ENCODE measurements at regions not wholly inside any gene's neighbourhood (a gene's known extent, or its start where the extent isn't known, plus 50 kb on each side); places are given as distances from the start of the nearest gene placed in this dataset.

DNA sequence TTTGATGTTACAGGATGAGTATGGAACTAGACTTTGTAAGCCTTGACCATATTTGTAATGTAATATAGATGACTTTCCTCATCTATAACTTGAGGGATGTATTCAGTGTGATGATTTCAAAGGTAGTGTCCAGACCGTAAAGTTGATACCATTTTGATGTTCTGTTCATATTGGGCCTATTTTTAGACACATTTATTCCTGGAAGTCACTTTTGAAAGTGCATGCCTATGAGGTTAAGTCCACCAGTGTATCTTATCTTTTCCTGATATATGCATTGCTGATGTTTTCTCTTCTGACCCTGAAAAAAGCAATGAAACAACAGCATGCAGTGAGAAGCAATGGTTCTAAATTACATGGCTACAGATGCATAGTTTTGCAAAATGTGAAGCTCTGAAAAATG, 244.7 kb upstream of the PDGFD start:
- Histone ChIP-seq H3K4me3 (replicated peaks in 1 of 3; ENCODE audit: insufficient read depth in 1 of 3, low read depth in 2 of 3, low read length in 3 of 3) (no peak overlapping the region), H3K27ac (ENCODE audit: extremely low read length, insufficient read depth, low read length) (no peak overlapping the region), H3K79me2 (ENCODE audit: insufficient read depth, low read length) (no peaks in the 10 kb centered on the region), H3K4me2 (ENCODE audit: low read depth, low read length) (no peak overlapping the region), H3K27me3 (ENCODE audit: control insufficient read depth in 1 of 2, insufficient read depth in 2 of 2, low read length in 2 of 2) (no peaks in the 10 kb centered on the region), H3K4me1 (ENCODE audit: insufficient read depth, low read length) (no peaks in the 10 kb centered on the region), H3K36me3 (replicated peaks in 1 of 2; ENCODE audit: control insufficient read depth in 1 of 2, insufficient read depth in 2 of 2, low read length in 2 of 2) (no peaks in the 10 kb centered on the region), H3K9ac (ENCODE audit: insufficient read depth, low read depth, low read length) (no peak overlapping the region), H3K9me3 (ENCODE audit: low read length) (no peaks in the 10 kb centered on the region), H4K20me1 (ENCODE audit: insufficient read depth, low read length) (no peaks in the 10 kb centered on the region), H2AFZ (ENCODE audit: low read length) (no peak overlapping the region)
- CTCF ChIA-PET (ENCODE audit: low intra/inter-chr PET ratio, low total read pairs): no interaction called here
- POLR2A ChIA-PET: no interaction called here
- DNase-seq (ENCODE audit: low spot score) (no peak), ATAC-seq (no peak), FAIRE-seq (no peak)
- in situ Hi-C loops (cut with HindIII; ENCODE audit: extremely low pct_ligation_motif_present, low pct_unique_long_range_greater_than_20kb): no loop called here
- TF ChIP-seq, protein P1, sequence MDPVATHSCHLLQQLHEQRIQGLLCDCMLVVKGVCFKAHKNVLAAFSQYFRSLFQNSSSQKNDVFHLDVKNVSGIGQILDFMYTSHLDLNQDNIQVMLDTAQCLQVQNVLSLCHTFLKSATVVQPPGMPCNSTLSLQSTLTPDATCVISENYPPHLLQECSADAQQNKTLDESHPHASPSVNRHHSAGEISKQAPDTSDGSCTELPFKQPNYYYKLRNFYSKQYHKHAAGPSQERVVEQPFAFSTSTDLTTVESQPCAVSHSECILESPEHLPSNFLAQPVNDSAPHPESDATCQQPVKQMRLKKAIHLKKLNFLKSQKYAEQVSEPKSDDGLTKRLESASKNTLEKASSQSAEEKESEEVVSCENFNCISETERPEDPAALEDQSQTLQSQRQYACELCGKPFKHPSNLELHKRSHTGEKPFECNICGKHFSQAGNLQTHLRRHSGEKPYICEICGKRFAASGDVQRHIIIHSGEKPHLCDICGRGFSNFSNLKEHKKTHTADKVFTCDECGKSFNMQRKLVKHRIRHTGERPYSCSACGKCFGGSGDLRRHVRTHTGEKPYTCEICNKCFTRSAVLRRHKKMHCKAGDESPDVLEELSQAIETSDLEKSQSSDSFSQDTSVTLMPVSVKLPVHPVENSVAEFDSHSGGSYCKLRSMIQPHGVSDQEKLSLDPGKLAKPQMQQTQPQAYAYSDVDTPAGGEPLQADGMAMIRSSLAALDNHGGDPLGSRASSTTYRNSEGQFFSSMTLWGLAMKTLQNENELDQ (CRISPR knock-in tag; IDR thresholded peaks at IDR 0.05; ENCODE audit: borderline replicate concordance): no peak
- TF ChIP-seq, protein P2, sequence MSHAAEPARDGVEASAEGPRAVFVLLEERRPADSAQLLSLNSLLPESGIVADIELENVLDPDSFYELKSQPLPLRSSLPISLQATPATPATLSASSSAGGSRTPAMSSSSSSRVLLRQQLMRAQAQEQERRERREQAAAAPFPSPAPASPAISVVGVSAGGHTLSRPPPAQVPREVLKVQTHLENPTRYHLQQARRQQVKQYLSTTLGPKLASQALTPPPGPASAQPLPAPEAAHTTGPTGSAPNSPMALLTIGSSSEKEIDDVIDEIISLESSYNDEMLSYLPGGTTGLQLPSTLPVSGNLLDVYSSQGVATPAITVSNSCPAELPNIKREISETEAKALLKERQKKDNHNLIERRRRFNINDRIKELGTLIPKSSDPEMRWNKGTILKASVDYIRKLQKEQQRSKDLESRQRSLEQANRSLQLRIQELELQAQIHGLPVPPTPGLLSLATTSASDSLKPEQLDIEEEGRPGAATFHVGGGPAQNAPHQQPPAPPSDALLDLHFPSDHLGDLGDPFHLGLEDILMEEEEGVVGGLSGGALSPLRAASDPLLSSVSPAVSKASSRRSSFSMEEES (CRISPR knock-in tag; IDR thresholded peaks at IDR 0.05): no peak
- TF ChIP-seq GTF3A (CRISPR knock-in tag; conservative IDR thresholded peaks at IDR 0.05) (no peak), JARID2 (CRISPR knock-in tag; IDR thresholded peaks at IDR 0.05; ENCODE audit: insufficient replicate concordance) (no peak), CBX1 (IDR thresholded peaks at IDR 0.05; ENCODE audit: low read depth) (no peak), HES4 (CRISPR knock-in tag; IDR thresholded peaks at IDR 0.05; ENCODE audit: borderline replicate concordance) (no peak), FOXP1 (IDR thresholded peaks at IDR 0.05) (no peak), FOXP1 (CRISPR knock-in tag; IDR thresholded peaks at IDR 0.05) (no peak), SMAD3 (CRISPR knock-in tag; IDR thresholded peaks at IDR 0.05) (no peak), ZNF788 (CRISPR knock-in tag; IDR thresholded peaks at IDR 0.05; ENCODE audit: borderline replicate concordance) (no peak)
- TF ChIP-seq, protein P3, sequence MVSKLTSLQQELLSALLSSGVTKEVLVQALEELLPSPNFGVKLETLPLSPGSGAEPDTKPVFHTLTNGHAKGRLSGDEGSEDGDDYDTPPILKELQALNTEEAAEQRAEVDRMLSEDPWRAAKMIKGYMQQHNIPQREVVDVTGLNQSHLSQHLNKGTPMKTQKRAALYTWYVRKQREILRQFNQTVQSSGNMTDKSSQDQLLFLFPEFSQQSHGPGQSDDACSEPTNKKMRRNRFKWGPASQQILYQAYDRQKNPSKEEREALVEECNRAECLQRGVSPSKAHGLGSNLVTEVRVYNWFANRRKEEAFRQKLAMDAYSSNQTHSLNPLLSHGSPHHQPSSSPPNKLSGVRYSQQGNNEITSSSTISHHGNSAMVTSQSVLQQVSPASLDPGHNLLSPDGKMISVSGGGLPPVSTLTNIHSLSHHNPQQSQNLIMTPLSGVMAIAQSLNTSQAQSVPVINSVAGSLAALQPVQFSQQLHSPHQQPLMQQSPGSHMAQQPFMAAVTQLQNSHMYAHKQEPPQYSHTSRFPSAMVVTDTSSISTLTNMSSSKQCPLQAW (CRISPR knock-in tag; IDR thresholded peaks at IDR 0.05): no peak
- TF ChIP-seq, protein P4, sequence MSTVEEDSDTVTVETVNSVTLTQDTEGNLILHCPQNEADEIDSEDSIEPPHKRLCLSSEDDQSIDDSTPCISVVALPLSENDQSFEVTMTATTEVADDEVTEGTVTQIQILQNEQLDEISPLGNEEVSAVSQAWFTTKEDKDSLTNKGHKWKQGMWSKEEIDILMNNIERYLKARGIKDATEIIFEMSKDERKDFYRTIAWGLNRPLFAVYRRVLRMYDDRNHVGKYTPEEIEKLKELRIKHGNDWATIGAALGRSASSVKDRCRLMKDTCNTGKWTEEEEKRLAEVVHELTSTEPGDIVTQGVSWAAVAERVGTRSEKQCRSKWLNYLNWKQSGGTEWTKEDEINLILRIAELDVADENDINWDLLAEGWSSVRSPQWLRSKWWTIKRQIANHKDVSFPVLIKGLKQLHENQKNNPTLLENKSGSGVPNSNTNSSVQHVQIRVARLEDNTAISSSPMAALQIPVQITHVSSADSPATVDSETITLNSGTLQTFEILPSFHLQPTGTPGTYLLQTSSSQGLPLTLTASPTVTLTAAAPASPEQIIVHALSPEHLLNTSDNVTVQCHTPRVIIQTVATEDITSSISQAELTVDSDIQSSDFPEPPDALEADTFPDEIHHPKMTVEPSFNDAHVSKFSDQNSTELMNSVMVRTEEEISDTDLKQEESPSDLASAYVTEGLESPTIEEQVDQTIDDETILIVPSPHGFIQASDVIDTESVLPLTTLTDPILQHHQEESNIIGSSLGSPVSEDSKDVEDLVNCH (CRISPR knock-in tag; IDR thresholded peaks at IDR 0.05): no peak
- TF ChIP-seq, protein P5, sequence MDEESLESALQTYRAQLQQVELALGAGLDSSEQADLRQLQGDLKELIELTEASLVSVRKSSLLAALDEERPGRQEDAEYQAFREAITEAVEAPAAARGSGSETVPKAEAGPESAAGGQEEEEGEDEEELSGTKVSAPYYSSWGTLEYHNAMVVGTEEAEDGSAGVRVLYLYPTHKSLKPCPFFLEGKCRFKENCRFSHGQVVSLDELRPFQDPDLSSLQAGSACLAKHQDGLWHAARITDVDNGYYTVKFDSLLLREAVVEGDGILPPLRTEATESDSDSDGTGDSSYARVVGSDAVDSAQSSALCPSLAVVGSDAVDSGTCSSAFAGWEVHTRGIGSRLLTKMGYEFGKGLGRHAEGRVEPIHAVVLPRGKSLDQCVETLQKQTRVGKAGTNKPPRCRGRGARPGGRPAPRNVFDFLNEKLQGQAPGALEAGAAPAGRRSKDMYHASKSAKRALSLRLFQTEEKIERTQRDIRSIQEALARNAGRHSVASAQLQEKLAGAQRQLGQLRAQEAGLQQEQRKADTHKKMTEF (CRISPR knock-in tag; IDR thresholded peaks at IDR 0.05): no peak
- intact Hi-C loops (cut with micrococcal nuclease; ENCODE audit: unreplicated experiment): no loop called here
- BruUV-seq (replicated peaks): no TSS peak
- 0% methylated on average over 1 of the region's 1 CpG for WGBS (ENCODE audit: low lambda C conversion rate)
